KOPT-K1 (cell line): ENCODE measurements at regions not wholly inside any gene's neighbourhood (a gene's known extent, or its start where the extent isn't known, plus 50 kb on each side); places are given as distances from the start of the nearest gene placed in this dataset.
"Not testable (repeated sequence)": the region's sequence is repeated elsewhere in the genome, so short reads cannot be mapped to it uniquely, and the experiment has no call there.

ENCODE experiments used
- H3K27ac ChIP-seq: fragments of 200-600 bp; sonication (generic); 2 replicates; pipeline ENCODE4 v1.5.1; 2016; ENCODE audit warnings: antibody characterized with exemption, mild to moderate bottlenecking, low read depth, low read length; ENCODE audit not compliant: poor library complexity, severe bottlenecking
- H3K36me3 ChIP-seq: fragments of 200-600 bp; sonication (generic); 2 replicates; pipeline ENCODE4 v1.5.1; 2017; ENCODE audit warnings: antibody characterized with exemption, mild to moderate bottlenecking, low read length, moderate library complexity; ENCODE audit not compliant: insufficient read depth
- H3K9me3 ChIP-seq: fragments of 200-600 bp; sonication (generic); 2 replicates; pipeline ENCODE4 v1.5.1; 2017; ENCODE audit warnings: antibody characterized with exemption, low read length, mild to moderate bottlenecking; ENCODE audit not compliant: insufficient read depth, poor library complexity, severe bottlenecking

DNA sequence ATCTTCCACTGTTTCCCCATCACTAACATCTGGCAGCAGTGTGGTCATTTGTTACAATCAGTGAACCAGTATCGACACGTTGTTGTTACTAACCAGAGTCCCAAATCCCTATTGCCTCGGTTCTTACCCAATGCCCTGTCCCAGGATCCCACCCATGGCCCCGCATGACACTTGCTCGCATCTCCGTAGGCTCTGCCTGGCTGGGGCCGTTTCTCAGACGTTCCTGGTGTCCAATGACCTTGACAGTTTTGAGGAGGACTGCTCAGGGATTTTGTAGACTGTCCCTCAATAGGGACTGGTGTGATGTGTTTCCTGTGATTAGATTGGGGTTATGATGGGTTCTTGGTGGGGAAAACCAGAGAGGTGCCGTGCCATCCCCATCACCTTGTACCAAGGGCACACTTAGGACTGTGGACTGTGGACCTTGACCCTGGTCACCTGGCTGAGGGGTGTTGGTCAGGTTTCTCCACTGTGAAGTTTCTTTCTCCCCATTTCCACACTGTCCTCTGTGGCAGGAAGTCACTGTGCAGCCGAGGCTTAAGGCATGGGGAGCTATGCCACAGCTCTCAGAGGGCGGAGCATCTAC lies 108.4 kb downstream of the ADRA2C start:
- Histone ChIP-seq H3K36me3 (no peaks in the 10 kb centered on the region), H3K9me3 (peaks cover 31% of the 10 kb centered on the region), H3K27ac (no peak overlapping the region)

DNA sequence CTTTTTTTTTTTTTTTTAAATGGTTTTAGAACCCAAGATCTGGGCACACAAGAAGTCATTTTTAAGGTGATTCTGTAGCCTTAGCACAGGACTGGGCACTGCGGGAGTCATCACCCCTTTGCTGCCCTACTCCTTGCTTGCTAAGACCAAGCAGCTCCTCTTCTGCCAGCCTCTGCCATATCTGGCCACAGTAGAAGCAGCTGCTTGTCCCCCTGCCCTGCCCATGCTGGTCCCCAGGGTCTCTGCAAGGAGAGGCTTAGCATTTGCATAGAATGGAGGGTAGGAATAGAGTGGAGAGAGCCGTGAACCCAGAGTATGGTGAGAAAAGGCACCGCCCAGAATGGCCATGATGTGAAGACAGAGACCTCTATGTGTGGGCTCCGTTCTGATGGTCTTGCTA lies 109.3 kb downstream of the ADRA2C start:
- H3K9me3 ChIP-seq: peaks cover 31% of the 10 kb centered on the region
- no peaks in the 10 kb centered on the region for H3K36me3 ChIP-seq
- no peak overlapping the region for H3K27ac ChIP-seq

GRCh38 chr4:3876057-3876845 lies 110.1 kb downstream of the ADRA2C start:
- not testable (repeated sequence) for H3K36me3 ChIP-seq, H3K27ac ChIP-seq
- peaks cover 31% of the 10 kb centered on the region for H3K9me3 ChIP-seq

GRCh38 chr4:3877236-3877635 lies 111.1 kb downstream of the ADRA2C start:
- Histone ChIP-seq H3K27ac (no peak overlapping the region), H3K9me3 (peaks cover 31% of the 10 kb centered on the region), H3K36me3 (no peaks in the 10 kb centered on the region)

DNA sequence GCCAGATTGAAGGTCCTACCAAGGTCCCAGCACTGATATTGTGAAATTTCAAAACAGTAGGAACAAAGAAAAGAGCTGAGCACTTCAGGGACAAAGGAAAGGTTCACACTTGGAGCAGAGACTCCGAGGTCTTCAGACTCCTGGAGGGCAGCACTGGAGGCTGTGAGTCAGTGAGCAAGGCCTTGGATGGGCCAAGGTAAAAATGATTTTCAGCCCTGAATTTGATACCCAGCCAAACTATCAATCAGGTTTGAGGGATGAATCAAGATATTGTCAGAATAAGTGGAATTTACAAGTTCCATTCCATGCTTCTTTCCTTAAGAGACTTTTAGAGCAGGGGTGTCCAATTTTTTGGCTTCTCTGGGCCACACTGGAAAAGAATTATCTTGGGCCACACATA lies 111.7 kb downstream of the ADRA2C start:
- Histone ChIP-seq H3K27ac (no peak overlapping the region), H3K9me3 (peaks cover 31% of the 10 kb centered on the region), H3K36me3 (no peaks in the 10 kb centered on the region)

DNA sequence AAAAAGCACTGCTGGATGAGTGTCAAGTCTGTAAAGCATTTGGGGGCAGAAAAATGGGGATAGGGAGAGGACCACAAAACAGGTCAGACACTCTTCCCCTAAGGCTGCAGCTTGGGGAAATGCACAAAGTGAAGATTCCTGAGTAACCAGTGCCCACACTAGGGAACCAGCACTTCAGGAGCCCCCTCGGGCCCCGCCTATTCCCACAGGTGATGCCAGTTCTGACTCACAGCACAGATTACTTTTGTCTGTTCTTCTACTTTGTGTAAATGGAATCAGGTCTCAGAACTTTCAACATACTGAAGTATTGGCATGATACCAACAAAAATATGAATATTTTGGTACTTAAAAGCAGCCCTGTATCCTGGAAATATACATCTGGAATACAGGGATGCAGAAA lies 112.5 kb downstream of the ADRA2C start:
- peaks cover 31% of the 10 kb centered on the region for H3K9me3 ChIP-seq
- no peak overlapping the region for H3K27ac ChIP-seq
- H3K36me3 ChIP-seq: no peaks in the 10 kb centered on the region

DNA sequence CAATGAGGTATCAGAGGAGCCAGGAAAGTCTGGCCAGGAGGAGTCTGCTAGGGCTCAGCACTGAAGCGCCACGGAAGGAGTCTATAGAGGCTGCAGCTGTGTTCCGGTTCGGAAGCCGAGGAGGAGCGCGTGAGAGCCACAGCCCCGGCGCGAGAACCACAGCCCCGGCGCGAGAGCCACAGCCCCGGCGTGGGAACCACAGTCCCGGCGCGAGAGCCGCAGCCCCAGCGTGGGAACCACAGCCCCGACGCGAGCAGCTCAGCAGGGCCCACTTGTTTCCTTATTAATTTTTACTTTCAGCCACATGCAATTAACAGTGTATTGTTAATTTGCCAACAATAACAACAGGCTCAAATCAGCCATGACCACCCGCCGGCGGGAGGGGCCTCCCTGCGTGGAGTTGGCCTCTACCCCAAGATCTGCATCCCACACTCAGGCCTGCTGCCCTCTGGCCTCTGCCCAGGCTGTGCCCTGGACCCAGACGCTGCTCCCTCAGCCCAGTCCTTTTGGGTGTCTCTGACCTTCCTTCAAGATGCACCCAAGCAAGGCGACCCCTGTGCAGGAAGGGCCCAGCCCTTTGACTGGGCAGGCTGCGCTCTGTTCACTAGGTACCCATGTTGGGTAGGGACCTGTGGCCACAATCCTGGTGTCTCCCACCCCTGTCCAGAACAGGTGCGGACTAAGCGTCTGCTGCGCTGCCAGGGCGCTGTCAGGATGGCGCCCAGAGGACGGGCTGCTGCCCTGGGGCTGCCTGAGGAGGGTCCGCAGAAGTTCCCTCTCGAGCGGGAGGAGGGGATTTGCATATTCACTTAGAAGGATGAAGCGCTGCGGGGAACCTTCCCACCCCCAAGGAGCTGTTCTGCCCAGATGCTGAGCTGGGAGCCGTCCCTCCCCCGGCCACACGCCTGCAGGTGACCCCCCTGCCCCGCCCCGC lies 113.8 kb downstream of the ADRA2C start:
- H3K36me3 ChIP-seq: no peaks in the 10 kb centered on the region
- peaks cover 31% of the 10 kb centered on the region for H3K9me3 ChIP-seq
- no peak overlapping the region for H3K27ac ChIP-seq

- H3K27ac ChIP-seq: no peak overlapping the region
- H3K9me3 ChIP-seq: peaks cover 31% of the 10 kb centered on the region
- H3K36me3 ChIP-seq: no peaks in the 10 kb centered on the region
These were observed 114.5 kb downstream of the ADRA2C start for GRCh38 chr4:3880615-3881120.

DNA sequence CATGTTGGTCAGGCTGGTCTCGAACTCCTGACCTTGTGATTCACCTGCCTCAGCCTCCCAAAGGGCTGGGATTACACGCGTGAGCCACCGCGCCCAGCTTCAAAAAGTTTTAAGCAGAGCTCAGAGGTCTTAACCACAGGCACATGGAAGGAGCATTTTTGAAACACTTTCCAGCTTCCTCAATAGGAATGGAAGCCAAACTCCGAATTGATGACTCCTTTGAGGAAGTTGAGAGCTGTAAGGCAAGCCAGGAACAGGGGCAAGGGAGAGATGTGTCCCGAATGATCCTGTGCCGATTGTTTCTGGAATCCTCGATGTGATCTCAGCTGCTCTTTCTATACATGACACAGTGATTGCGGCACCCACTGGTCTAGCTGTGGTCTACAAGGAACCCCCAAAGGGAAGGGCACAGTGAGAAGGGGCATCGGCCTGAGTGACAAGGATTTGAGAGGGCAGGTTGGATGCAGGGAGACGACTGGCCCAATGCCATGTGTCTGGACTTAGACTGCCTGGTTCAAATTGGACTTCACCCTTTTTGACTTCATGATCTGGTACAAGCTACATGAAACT lies 116.2 kb downstream of the ADRA2C start:
- H3K36me3 ChIP-seq, H3K27ac ChIP-seq: not testable (repeated sequence)
- H3K9me3 ChIP-seq: peaks cover 21% of the 10 kb centered on the region

GRCh38 chr4:3884261-3884660 lies 118.1 kb downstream of the ADRA2C start:
- not testable (repeated sequence) for H3K27ac ChIP-seq, H3K9me3 ChIP-seq, H3K36me3 ChIP-seq

DNA sequence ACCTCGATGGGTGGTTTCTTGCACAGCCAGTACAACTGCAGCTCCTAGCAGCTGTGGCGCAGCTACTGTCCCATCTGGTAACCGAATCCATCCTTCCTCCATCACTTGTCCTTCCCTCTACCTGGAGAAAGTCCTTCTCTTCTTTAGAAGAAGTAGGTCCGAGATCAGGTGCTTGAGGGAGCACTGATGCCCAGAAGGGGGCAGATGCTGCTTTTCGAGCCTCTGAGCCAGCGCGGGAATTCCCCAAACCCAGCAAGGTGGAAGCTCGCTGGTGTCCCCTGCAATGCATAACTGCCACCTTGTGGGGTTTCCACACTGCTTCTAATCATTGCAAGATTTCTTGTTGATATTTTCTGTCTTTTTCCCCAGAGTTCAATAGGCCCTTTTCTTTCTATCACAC lies 127.4 kb downstream of the ADRA2C start:
- H3K36me3 ChIP-seq, H3K27ac ChIP-seq, H3K9me3 ChIP-seq: not testable (repeated sequence)

- not testable (repeated sequence) for H3K27ac ChIP-seq, H3K36me3 ChIP-seq, H3K9me3 ChIP-seq
These were observed 128.1 kb downstream of the ADRA2C start for GRCh38 chr4:3894086-3894959.

DNA sequence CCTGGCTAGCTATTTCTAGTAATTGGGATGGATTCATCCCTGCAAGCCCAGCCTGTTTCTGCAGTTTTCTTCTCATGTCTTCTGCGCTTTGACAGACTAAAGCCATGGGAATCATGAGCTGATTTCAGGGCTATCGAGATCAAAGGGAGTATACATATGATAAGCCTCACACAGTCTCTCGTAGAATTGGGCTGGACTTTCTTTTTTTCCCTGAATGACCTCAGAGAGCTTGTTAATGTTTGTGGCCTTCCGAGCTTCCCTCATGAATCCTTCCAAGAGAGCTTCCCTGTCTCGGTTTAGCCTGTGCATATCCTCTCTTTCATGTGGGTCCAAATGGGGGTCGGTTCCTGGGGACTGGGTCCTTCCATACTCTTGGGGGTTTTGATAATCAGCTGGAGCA lies 130.3 kb downstream of the ADRA2C start:
- H3K9me3 ChIP-seq: no peaks in the 10 kb centered on the region
- no peak overlapping the region for H3K27ac ChIP-seq
- H3K36me3 ChIP-seq: no peaks in the 10 kb centered on the region

- H3K36me3 ChIP-seq, H3K9me3 ChIP-seq, H3K27ac ChIP-seq: not testable (repeated sequence)
These were observed 130.8 kb downstream of the ADRA2C start for GRCh38 chr4:3896871-3897578.
